Liver (tissue), 8 donors: ENCODE measurements at regions not wholly inside any gene's neighbourhood (a gene's known extent, or its start where the extent isn't known, plus 50 kb on each side); places are given as distances from the start of the nearest gene placed in this dataset.

Experiments used
- DNase-seq: peaks from one replicate; pipeline ENCODE4 v3.0.0-alpha.2; 2017; ENCODE audit warnings: low spot score
- H3K27ac ChIP-seq, 2 donors: one replicate each; pipeline ENCODE4 v1.7.0; 2013; ENCODE audit warnings: inconsistent platforms in 2 of 2, low read length in 2 of 2, control low read depth in 1 of 2, low read depth in 1 of 2, mild to moderate bottlenecking in 1 of 2
- H3K27me3 ChIP-seq, 4 donors: one replicate each; pipeline versions ENCODE4 v1.6.1 to v1.7.0; 2013; ENCODE audit warnings: low read length in 3 of 4, inconsistent platforms in 1 of 4, mild to moderate bottlenecking in 1 of 4, moderate library complexity in 1 of 4; ENCODE audit not compliant: control insufficient read depth in 4 of 4, insufficient read depth in 4 of 4
- H3K36me3 ChIP-seq, 4 donors: one replicate each; pipeline versions ENCODE4 v1.6.1 to v1.7.0; 2013; ENCODE audit warnings: low read length in 3 of 4, mild to moderate bottlenecking in 3 of 4, low read depth in 1 of 4, moderate library complexity in 1 of 4; ENCODE audit not compliant: control insufficient read depth in 4 of 4, insufficient read depth in 3 of 4
- H3K4me1 ChIP-seq, 4 donors: one replicate each; pipeline versions ENCODE4 v1.6.1 to v1.7.0; 2013; ENCODE audit warnings: low read length in 3 of 4, mild to moderate bottlenecking in 3 of 4, moderate library complexity in 1 of 4; ENCODE audit not compliant: control insufficient read depth in 4 of 4, insufficient read depth in 4 of 4
- H3K4me3 ChIP-seq, 3 donors: one replicate each; pipeline versions ENCODE4 v1.6.1 to v1.7.0; 2013; ENCODE audit warnings: low read length in 3 of 3, control low read depth in 1 of 3, low read depth in 1 of 3, mild to moderate bottlenecking in 1 of 3
- H3K9ac ChIP-seq, 2 donors: one replicate each; pipeline ENCODE4 v1.7.0; 2013; ENCODE audit warnings: low read length in 2 of 2, mild to moderate bottlenecking in 2 of 2, moderate library complexity in 2 of 2, control low read depth in 1 of 2, low read depth in 1 of 2
- H3K9me3 ChIP-seq, 4 donors: one replicate each; pipeline versions ENCODE4 v1.6.1 to v1.7.0; 2013; ENCODE audit warnings: low read length in 3 of 4; ENCODE audit not compliant: control insufficient read depth in 4 of 4
- ATF3 ChIP-seq: IDR thresholded peaks from 2 replicates; pipeline ENCODE4 v1.6.1; 2016; ENCODE audit warnings: antibody characterized with exemption
- CTCF ChIP-seq: fragments of 150-350 bp; IDR thresholded peaks from 2 replicates; pipeline ENCODE4 v1.5.1; 2017; ENCODE audit warnings: improper control_type of control experiment, low read depth, low read length; ENCODE audit not compliant: missing input control
- EGR1 ChIP-seq, 2 donors: IDR thresholded peaks; 2 replicates each; pipeline ENCODE4 v1.6.1; 2016 to 2018; ENCODE audit warnings: antibody characterized with exemption in 2 of 2, low read depth in 2 of 2
- FOXA2 ChIP-seq: IDR thresholded peaks from 2 replicates; pipeline ENCODE4 v1.6.1; 2016; ENCODE audit warnings: antibody characterized with exemption
- GABPA ChIP-seq, 2 donors: IDR thresholded peaks in 1 of 2; conservative IDR thresholded peaks in 1 of 2; 2 replicates each; pipeline ENCODE4 v1.6.1; 2016; ENCODE audit warnings: antibody characterized with exemption in 2 of 2, mild to moderate bottlenecking in 1 of 2, moderate library complexity in 1 of 2
- HNF4A ChIP-seq, 2 donors: conservative IDR thresholded peaks; 2 replicates each; pipeline ENCODE4 v1.6.1; 2016; ENCODE audit warnings: antibody characterized with exemption in 2 of 2, mild to moderate bottlenecking in 2 of 2
- HNF4G ChIP-seq: IDR thresholded peaks from 2 replicates; pipeline ENCODE4 v1.6.1; 2016; ENCODE audit warnings: antibody characterized with exemption
- JUND ChIP-seq, 2 donors: IDR thresholded peaks; 2 replicates each; pipeline ENCODE4 v1.6.1; 2016; ENCODE audit warnings: antibody characterized with exemption in 2 of 2
- MAX ChIP-seq: IDR thresholded peaks from 2 replicates; pipeline ENCODE4 v1.6.1; 2016; ENCODE audit warnings: antibody characterized with exemption
- NR2F2 ChIP-seq: IDR thresholded peaks from 2 replicates; pipeline ENCODE4 v1.6.1; 2016; ENCODE audit warnings: antibody characterized with exemption
- RAD21 ChIP-seq, 2 donors: IDR thresholded peaks; 2 replicates each; pipeline ENCODE4 v1.6.1; 2016; ENCODE audit warnings: antibody characterized with exemption in 2 of 2, mild to moderate bottlenecking in 2 of 2
- REST ChIP-seq: IDR thresholded peaks from 2 replicates; pipeline ENCODE4 v1.6.1; 2016; ENCODE audit warnings: antibody characterized with exemption, mild to moderate bottlenecking
- RXRA ChIP-seq, 2 donors: IDR thresholded peaks; 2 replicates each; pipeline ENCODE4 v1.6.1; 2017 to 2018; ENCODE audit warnings: antibody characterized with exemption in 2 of 2, mild to moderate bottlenecking in 1 of 2
- SP1 ChIP-seq: IDR thresholded peaks from 2 replicates; pipeline ENCODE4 v1.6.1; 2018; ENCODE audit warnings: antibody characterized with exemption, mild to moderate bottlenecking
- TAF1 ChIP-seq: conservative IDR thresholded peaks from 2 replicates; pipeline ENCODE4 v1.6.1; 2016; ENCODE audit warnings: antibody characterized with exemption, mild to moderate bottlenecking
- YY1 ChIP-seq: IDR thresholded peaks from 2 replicates; pipeline ENCODE4 v1.6.1; 2016; ENCODE audit warnings: antibody characterized with exemption, mild to moderate bottlenecking
- ZBTB33 ChIP-seq: IDR thresholded peaks from 2 replicates; pipeline ENCODE4 v1.6.1; 2016; ENCODE audit warnings: antibody characterized with exemption
- WGBS: extraction: QIAGEN DNeasy Blood & Tissue Kit; methylation state at CpG from one replicate; pipeline ENCODE4 v1.1.7; 2013; 5-methylcytosine and 5-hydroxymethylcytosine counted together
- donor health status: healthy.
- donor health status: healthy.
- donor health status: healthy.
- donor health status: healthy.
- donor health status: healthy.

- Histone ChIP-seq H3K36me3 (no peaks in the 10 kb centered on the region), H3K27ac (no peak overlapping the region), H3K4me3 (no peak overlapping the region), H3K4me1 (peaks cover 0 to 19% (median 8%) of the 10 kb centered on the region in 4 donors), H3K27me3 (no peaks in the 10 kb centered on the region), H3K9me3 (no peaks in the 10 kb centered on the region), H3K9ac (no peak overlapping the region)
- 91% methylated on average over 4 of the region's 4 CpGs for WGBS
- no peak for DNase-seq
- TF ChIP-seq RXRA (IDR thresholded peaks at IDR 0.05) = no peak
- no peak for TF ChIP-seq JUND (IDR thresholded peaks at IDR 0.05)
- TF ChIP-seq HNF4G = no peak
- no peak for TF ChIP-seq YY1
- no peak for TF ChIP-seq CTCF
- no peak for TF ChIP-seq ZBTB33
- no peak for TF ChIP-seq SP1
- no peak for TF ChIP-seq GABPA (IDR thresholded peaks at IDR 0.05 in 1 of 2, conservative IDR thresholded peaks at IDR 0.05 in 1 of 2)
- TF ChIP-seq RAD21 (IDR thresholded peaks at IDR 0.05) = no peak
- TF ChIP-seq TAF1 = no peak
- TF ChIP-seq EGR1 (IDR thresholded peaks at IDR 0.05; ENCODE audit: low read depth in 2 of 2) = no peak
- TF ChIP-seq FOXA2 = no peak
- TF ChIP-seq REST = no peak
- TF ChIP-seq HNF4A (conservative IDR thresholded peaks at IDR 0.05) = no peak
- TF ChIP-seq MAX = no peak
These were observed 97.1 kb upstream of the ASTN2 start for GRCh38 chr9:117511852-117512481.

- Histone ChIP-seq H3K9me3 (no peaks in the 10 kb centered on the region), H3K27ac (no peak overlapping the region), H3K36me3 (no peaks in the 10 kb centered on the region), H3K9ac (no peak overlapping the region), H3K4me1 (peaks cover 0 to 42% (median 24%) of the 10 kb centered on the region in 4 donors), H3K27me3 (no peaks in the 10 kb centered on the region), H3K4me3 (no peak overlapping the region)
- 89% methylated on average over 2 of the region's 2 CpGs for WGBS
- no peak for DNase-seq
- TF ChIP-seq HNF4A (conservative IDR thresholded peaks at IDR 0.05) (no peak), RXRA (IDR thresholded peaks at IDR 0.05) (no peak), SP1 (no peak), YY1 (no peak), EGR1 (IDR thresholded peaks at IDR 0.05; ENCODE audit: low read depth in 2 of 2) (no peak), NR2F2 (no peak), JUND (IDR thresholded peaks at IDR 0.05) (no peak), ATF3 (no peak), RAD21 (IDR thresholded peaks at IDR 0.05) (no peak)
These were observed 81.5 kb upstream of the ASTN2 start for GRCh38 chr9:117496307-117496706.
